GM21367 (cell line): ENCODE measurements at regions not wholly inside any gene's neighbourhood (a gene's known extent, or its start where the extent isn't known, plus 50 kb on each side); places are given as distances from the start of the nearest gene placed in this dataset.
A peak's percentile ranks its signal among the peaks of the same experiment; 100 is the strongest.
"Not testable (repeated sequence)": the region's sequence is repeated elsewhere in the genome, so short reads cannot be mapped to it uniquely, and the experiment has no call there.

Experiments used
- ATAC-seq: cut with Tn5 transposase; IDR thresholded peaks from one replicate; pipeline ENCODE4 v1.9.1; 2021; ENCODE audit not compliant: unreplicated experiment

- no peak for ATAC-seq
Observed at GRCh38 chr9:15372455-15372854, 50.2 kb upstream of the SNAPC3 start.

- no peak for ATAC-seq
Observed at GRCh38 chr9:15371448-15371845, 51.2 kb upstream of the SNAPC3 start.

GRCh38 chr9:15370466-15371447 is 51.9 kb upstream of the SNAPC3 start:
- no peak for ATAC-seq

GRCh38 chr9:15369871-15370270 is 52.8 kb upstream of the SNAPC3 start:
- ATAC-seq = no peak

GRCh38 chr9:15369238-15369637 is 53.4 kb upstream of the SNAPC3 start:
- no peak for ATAC-seq

- ATAC-seq = not testable (repeated sequence)
Observed at GRCh38 chr9:15364975-15365553, 57.6 kb upstream of the SNAPC3 start.

GRCh38 chr9:15361737-15362136 is 54.7 kb upstream of the TTC39B start:
- ATAC-seq = no peak

GRCh38 chr9:15357050-15357653 is 50.1 kb upstream of the TTC39B start:
- peak; percentile 98 for ATAC-seq
